Body of pancreas (tissue), 4 donors: ENCODE measurements at regions not wholly inside any gene's neighbourhood (a gene's known extent, or its start where the extent isn't known, plus 50 kb on each side); places are given as distances from the start of the nearest gene placed in this dataset.

ENCODE experiments used
- ATAC-seq: fragments of 150-250 bp; one replicate; pipeline ENCODE4 v1.9.1; 2016
- DNase-seq, 4 donors: peaks; one replicate each; pipeline ENCODE4 v3.0.0-alpha.2; 2019
- H3K27ac ChIP-seq, 4 donors: fragments of 200-600 bp; sonication (generic); 1 replicate in 3 of 4; 2 replicates in 1 of 4; pipeline versions ENCODE4 v1.5.1 to v1.6.1; 2016 to 2019; ENCODE audit warnings: mild to moderate bottlenecking in 1 of 4, mixed read lengths in 1 of 4, moderate library complexity in 1 of 4
- H3K27me3 ChIP-seq, 2 donors: fragments of 200-600 bp; sonication (generic); one replicate each; pipeline ENCODE4 v1.6.0; 2016; ENCODE audit warnings: mild to moderate bottlenecking in 1 of 2
- H3K36me3 ChIP-seq, 2 donors: fragments of 200-600 bp; sonication (generic); replicated peaks in 1 of 2; 2 replicates each; pipeline ENCODE4 v1.5.1; 2016; ENCODE audit warnings: low read depth in 2 of 2; ENCODE audit not compliant: insufficient read depth in 1 of 2
- H3K4me1 ChIP-seq: fragments of 200-600 bp; sonication (generic); one replicate; pipeline ENCODE4 v1.6.0; 2016
- H3K4me3 ChIP-seq, 2 donors: fragments of 200-600 bp; sonication (generic); 1 replicate in 1 of 2; 2 replicates in 1 of 2; pipeline ENCODE4 v1.5.1; 2016 to 2019
- H3K9me3 ChIP-seq, 3 donors: fragments of 200-600 bp; sonication (generic); 1 replicate in 2 of 3; 2 replicates in 1 of 3; pipeline ENCODE4 v1.5.1; 2016
- POLR2A ChIP-seq, 3 donors: fragments of 450-650 bp; IDR thresholded peaks; one replicate each; pipeline ENCODE4 v1.6.1; 2016; ENCODE audit warnings: antibody characterized with exemption in 3 of 3, mild to moderate bottlenecking in 2 of 3
- WGBS, 2 donors: methylation state at CpG; one replicate each; pipeline ENCODE4 v1.1.5; 2017; 5-methylcytosine and 5-hydroxymethylcytosine counted together
- intact Hi-C: fragments of 100-400 bp; cut with DNase I; formaldehyde crosslinking; loops from one replicate; pipeline ENCODE4 v1.15.1; 2023
- TF ChIP-seq, protein P1 (sequence below), 7 experiments: fragments of 450-650 bp in 4 of 7; fragments of 200-600 bp in 3 of 7; sonication (generic) in 3 of 7; IDR thresholded peaks; one replicate each; pipeline ENCODE4 v1.5.1; 2016 to 2019; ENCODE audit warnings: antibody characterized with exemption in 7 of 7

GRCh38 chr5:123671042-123671441 lies 159.1 kb downstream of the CSNK1G3 start:
- Histone ChIP-seq H3K27ac (no peak overlapping the region), H3K4me1 (no peaks in the 10 kb centered on the region), H3K4me3 (no peak overlapping the region), H3K36me3 (no peaks in the 10 kb centered on the region), H3K27me3 (no peaks in the 10 kb centered on the region), H3K9me3 (no peaks in the 10 kb centered on the region)
- TF ChIP-seq POLR2A (IDR thresholded peaks at IDR 0.05) = no peak
- TF ChIP-seq, protein P1, sequence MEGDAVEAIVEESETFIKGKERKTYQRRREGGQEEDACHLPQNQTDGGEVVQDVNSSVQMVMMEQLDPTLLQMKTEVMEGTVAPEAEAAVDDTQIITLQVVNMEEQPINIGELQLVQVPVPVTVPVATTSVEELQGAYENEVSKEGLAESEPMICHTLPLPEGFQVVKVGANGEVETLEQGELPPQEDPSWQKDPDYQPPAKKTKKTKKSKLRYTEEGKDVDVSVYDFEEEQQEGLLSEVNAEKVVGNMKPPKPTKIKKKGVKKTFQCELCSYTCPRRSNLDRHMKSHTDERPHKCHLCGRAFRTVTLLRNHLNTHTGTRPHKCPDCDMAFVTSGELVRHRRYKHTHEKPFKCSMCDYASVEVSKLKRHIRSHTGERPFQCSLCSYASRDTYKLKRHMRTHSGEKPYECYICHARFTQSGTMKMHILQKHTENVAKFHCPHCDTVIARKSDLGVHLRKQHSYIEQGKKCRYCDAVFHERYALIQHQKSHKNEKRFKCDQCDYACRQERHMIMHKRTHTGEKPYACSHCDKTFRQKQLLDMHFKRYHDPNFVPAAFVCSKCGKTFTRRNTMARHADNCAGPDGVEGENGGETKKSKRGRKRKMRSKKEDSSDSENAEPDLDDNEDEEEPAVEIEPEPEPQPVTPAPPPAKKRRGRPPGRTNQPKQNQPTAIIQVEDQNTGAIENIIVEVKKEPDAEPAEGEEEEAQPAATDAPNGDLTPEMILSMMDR (IDR thresholded peaks at IDR 0.05) = peak; percentile 59 to 91 (median 80)
- intact Hi-C loops = no loop called here
- WGBS, 2 donors = 4 to 6% methylated on average over 4 of the region's 4 CpGs
- DNase-seq = peak; percentile 67 to 78 (median 70)
- no peak for ATAC-seq
